Neural crest cell (in vitro differentiated cells): ENCODE measurements at regions not wholly inside any gene's neighbourhood (a gene's known extent, or its start where the extent isn't known, plus 50 kb on each side); places are given as distances from the start of the nearest gene placed in this dataset.

ENCODE experiments used
- DNase-seq: peaks from one replicate; pipeline ENCODE4 v3.0.0; 2021; ENCODE audit warnings: low read depth, mixed read lengths, low spot score
- H3K27ac Mint-ChIP-seq: one replicate; pipeline ENCODE4 v1.8.0; 2021; ENCODE audit warnings: mild to moderate bottlenecking, mixed read lengths; ENCODE audit not compliant: unreplicated experiment
- H3K27me3 Mint-ChIP-seq: 2 replicates; pipeline ENCODE4 v1.8.0; 2021; ENCODE audit warnings: low read depth, mild to moderate bottlenecking, mixed read lengths
- H3K36me3 Mint-ChIP-seq: 2 replicates; pipeline ENCODE4 v1.8.0; 2021; ENCODE audit warnings: low read depth, mild to moderate bottlenecking, mixed read lengths
- H3K4me1 Mint-ChIP-seq: 2 replicates; pipeline ENCODE4 v1.8.0; 2021; ENCODE audit warnings: mixed read lengths
- H3K4me3 Mint-ChIP-seq: one replicate; pipeline ENCODE4 v1.8.0; 2021; ENCODE audit warnings: mild to moderate bottlenecking, mixed read lengths
- H3K9me3 Mint-ChIP-seq: 2 replicates; pipeline ENCODE4 v1.8.0; 2021; ENCODE audit warnings: mixed read lengths
- TF ChIP-seq, protein P1 (sequence below): fragments of 200-600 bp; sonication (generic); conservative IDR thresholded peaks from 2 replicates; pipeline ENCODE4 v1.5.0; 2021; ENCODE audit warnings: antibody characterized with exemption, mild to moderate bottlenecking

DNA sequence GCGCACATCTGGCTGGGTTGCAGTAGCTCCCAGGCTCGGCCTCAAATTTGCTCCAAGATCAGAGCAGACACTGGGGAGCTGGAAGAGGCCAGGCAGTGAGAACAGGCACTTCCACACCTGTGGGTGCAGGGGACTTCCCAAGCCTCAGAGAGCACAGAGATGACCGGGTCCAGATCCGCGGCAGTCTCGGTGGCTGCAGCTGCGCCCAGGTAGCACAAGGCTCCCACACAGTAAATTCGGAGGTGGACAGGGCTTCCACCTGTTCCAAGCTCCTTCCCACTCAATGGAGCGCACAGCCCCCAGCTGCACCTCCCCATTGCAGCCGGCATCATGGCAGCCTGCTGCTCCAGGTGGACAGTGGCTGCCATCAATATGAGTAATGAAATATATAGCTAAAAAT lies 1417.4 kb upstream of the SLC10A2 start:
- Mint-ChIP-seq H3K27me3 (no peaks in the 10 kb centered on the region), H3K4me1 (peaks cover 5% of the 10 kb centered on the region), H3K4me3 (no peak overlapping the region), H3K27ac (no peak overlapping the region), H3K36me3 (peaks cover 4% of the 10 kb centered on the region), H3K9me3 (peaks cover 7% of the 10 kb centered on the region)
- TF ChIP-seq, protein P1, sequence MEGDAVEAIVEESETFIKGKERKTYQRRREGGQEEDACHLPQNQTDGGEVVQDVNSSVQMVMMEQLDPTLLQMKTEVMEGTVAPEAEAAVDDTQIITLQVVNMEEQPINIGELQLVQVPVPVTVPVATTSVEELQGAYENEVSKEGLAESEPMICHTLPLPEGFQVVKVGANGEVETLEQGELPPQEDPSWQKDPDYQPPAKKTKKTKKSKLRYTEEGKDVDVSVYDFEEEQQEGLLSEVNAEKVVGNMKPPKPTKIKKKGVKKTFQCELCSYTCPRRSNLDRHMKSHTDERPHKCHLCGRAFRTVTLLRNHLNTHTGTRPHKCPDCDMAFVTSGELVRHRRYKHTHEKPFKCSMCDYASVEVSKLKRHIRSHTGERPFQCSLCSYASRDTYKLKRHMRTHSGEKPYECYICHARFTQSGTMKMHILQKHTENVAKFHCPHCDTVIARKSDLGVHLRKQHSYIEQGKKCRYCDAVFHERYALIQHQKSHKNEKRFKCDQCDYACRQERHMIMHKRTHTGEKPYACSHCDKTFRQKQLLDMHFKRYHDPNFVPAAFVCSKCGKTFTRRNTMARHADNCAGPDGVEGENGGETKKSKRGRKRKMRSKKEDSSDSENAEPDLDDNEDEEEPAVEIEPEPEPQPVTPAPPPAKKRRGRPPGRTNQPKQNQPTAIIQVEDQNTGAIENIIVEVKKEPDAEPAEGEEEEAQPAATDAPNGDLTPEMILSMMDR, result no peak
- no peak for DNase-seq

- Mint-ChIP-seq H3K4me3 (no peak overlapping the region), H3K4me1 (no peaks in the 10 kb centered on the region), H3K36me3 (peaks cover 4% of the 10 kb centered on the region), H3K27me3 (no peaks in the 10 kb centered on the region), H3K9me3 (peaks cover 12% of the 10 kb centered on the region), H3K27ac (no peak overlapping the region)
- DNase-seq, result no peak
- TF ChIP-seq, protein P1, result no peak
Observed at GRCh38 chr13:104477261-104477660, 1411.0 kb upstream of the SLC10A2 start.

GRCh38 chr13:104473936-104474335 lies 1407.7 kb upstream of the SLC10A2 start:
- TF ChIP-seq, protein P1, result no peak
- no peaks in the 10 kb centered on the region for H3K4me1 Mint-ChIP-seq
- no peak for DNase-seq
- no peaks in the 10 kb centered on the region for H3K27me3 Mint-ChIP-seq
- peaks cover 7% of the 10 kb centered on the region for H3K9me3 Mint-ChIP-seq
- no peak overlapping the region for H3K27ac Mint-ChIP-seq
- H3K4me3 Mint-ChIP-seq, result no peak overlapping the region
- H3K36me3 Mint-ChIP-seq, result no peaks in the 10 kb centered on the region

- no peak for DNase-seq
- Mint-ChIP-seq H3K4me3 (no peak overlapping the region), H3K9me3 (peaks cover 4% of the 10 kb centered on the region), H3K4me1 (peaks cover 6% of the 10 kb centered on the region), H3K27ac (no peak overlapping the region), H3K36me3 (no peaks in the 10 kb centered on the region), H3K27me3 (no peaks in the 10 kb centered on the region)
- TF ChIP-seq, protein P1, result no peak
Observed at GRCh38 chr13:104466016-104466415, 1399.8 kb upstream of the SLC10A2 start.

- TF ChIP-seq, protein P1, result no peak
- no peak overlapping the region for H3K4me3 Mint-ChIP-seq
- H3K27ac Mint-ChIP-seq, result no peak overlapping the region
- peaks cover 4% of the 10 kb centered on the region for H3K9me3 Mint-ChIP-seq
- H3K4me1 Mint-ChIP-seq, result peaks cover 12% of the 10 kb centered on the region
- no peak for DNase-seq
- no peaks in the 10 kb centered on the region for H3K27me3 Mint-ChIP-seq
- H3K36me3 Mint-ChIP-seq, result no peaks in the 10 kb centered on the region
Observed at GRCh38 chr13:104461049-104461448, 1394.8 kb upstream of the SLC10A2 start.

DNA sequence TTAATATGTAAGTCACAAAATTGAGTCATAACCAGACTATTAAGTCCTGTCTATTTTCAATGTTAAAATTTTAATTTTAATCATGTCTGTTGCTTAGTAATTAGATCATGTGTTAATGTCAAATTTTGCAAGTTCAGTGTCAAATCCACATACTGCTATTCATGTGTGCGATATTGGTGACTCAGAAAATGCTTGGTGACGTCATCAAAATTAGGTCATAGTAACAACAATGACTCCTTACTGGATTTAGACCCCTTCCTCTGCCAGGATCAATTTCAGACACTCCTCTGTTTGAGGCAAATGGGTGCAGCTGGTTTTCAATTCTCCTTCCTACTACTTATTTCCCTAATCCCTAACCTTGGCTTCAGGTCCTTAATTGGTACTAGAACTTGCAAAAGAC lies 1394.3 kb upstream of the SLC10A2 start:
- H3K27ac Mint-ChIP-seq, result no peak overlapping the region
- DNase-seq, result no peak

More for the DNA sequence above, 1394.3 kb upstream of the SLC10A2 start:
- peaks cover 4% of the 10 kb centered on the region for H3K9me3 Mint-ChIP-seq
- TF ChIP-seq, protein P1, result no peak
- no peak overlapping the region for H3K4me3 Mint-ChIP-seq
- no peaks in the 10 kb centered on the region for H3K36me3 Mint-ChIP-seq
- peaks cover 10% of the 10 kb centered on the region for H3K4me1 Mint-ChIP-seq
- H3K27me3 Mint-ChIP-seq, result no peaks in the 10 kb centered on the region
